ENCODE measurements at regions not wholly inside any gene's neighbourhood (a gene's known extent, or its start where the extent isn't known, plus 50 kb on each side); places are given as distances from the start of the nearest gene placed in this dataset.

DNA sequence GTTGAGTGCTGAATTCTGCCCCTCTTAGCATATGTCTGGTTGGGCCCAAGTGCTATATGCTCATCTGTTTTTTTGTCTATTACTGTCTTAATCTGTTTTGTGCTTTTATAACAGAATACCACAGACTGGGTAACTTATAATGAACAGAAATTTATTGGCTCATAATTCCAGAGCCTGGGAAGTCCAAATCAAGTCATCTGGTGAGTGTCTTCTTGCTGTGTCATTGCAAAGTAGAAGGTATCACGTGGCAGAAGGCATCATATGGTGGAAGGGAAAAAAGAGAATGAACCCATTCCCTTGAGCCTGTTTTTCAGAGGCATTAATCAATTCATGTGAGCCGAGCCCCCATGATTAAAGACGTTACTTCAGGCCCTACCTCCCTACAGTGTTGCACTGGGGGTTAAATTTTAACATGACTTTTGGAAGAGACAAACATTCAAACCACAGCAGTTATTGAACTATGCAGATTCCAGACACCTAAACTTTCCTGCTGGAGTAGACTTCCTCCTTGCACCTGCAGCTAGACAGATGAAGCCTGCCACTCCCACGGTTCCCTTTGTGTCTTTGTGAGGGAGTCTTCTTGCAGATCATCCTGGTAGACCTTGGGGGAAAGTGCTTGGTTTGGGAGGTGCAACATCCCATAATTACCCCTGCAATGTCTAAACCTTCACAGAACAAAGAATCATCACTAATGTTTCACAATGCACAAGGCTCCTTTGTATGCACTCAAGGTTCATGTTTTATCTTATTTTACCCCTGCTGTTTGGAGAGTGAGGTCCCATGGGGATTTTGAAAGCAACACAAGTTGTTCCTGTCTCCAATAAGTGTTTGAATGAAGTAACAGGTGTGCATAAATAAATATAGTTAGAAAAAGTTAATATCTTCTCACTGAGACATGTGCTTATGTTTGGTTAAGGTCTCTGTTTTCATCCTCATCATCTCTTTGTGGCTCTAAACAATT, 64.7 kb upstream of the XCR1 start:
- H3K4me1 Mint-ChIP-seq (ENCODE audit: low read depth), result peaks cover 22% of the 10 kb centered on the region
- H3K4me3 Mint-ChIP-seq (ENCODE audit: low read depth), result peak overlapping the region; percentile 14
- peaks cover 2% of the 10 kb centered on the region for H3K9me3 Mint-ChIP-seq (ENCODE audit: low read depth)
- TF ChIP-seq, protein P1, sequence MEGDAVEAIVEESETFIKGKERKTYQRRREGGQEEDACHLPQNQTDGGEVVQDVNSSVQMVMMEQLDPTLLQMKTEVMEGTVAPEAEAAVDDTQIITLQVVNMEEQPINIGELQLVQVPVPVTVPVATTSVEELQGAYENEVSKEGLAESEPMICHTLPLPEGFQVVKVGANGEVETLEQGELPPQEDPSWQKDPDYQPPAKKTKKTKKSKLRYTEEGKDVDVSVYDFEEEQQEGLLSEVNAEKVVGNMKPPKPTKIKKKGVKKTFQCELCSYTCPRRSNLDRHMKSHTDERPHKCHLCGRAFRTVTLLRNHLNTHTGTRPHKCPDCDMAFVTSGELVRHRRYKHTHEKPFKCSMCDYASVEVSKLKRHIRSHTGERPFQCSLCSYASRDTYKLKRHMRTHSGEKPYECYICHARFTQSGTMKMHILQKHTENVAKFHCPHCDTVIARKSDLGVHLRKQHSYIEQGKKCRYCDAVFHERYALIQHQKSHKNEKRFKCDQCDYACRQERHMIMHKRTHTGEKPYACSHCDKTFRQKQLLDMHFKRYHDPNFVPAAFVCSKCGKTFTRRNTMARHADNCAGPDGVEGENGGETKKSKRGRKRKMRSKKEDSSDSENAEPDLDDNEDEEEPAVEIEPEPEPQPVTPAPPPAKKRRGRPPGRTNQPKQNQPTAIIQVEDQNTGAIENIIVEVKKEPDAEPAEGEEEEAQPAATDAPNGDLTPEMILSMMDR (IDR thresholded peaks at IDR 0.05; ENCODE audit: unreplicated experiment), result no peak
- H3K36me3 Mint-ChIP-seq (ENCODE audit: insufficient read depth), result no peaks in the 10 kb centered on the region
- no peaks in the 10 kb centered on the region for H3K27me3 Mint-ChIP-seq
- peak overlapping the region; percentile 91 for H3K27ac Mint-ChIP-seq
- DNase-seq (ENCODE audit: low spot score, unreplicated experiment), result no peak

DNA sequence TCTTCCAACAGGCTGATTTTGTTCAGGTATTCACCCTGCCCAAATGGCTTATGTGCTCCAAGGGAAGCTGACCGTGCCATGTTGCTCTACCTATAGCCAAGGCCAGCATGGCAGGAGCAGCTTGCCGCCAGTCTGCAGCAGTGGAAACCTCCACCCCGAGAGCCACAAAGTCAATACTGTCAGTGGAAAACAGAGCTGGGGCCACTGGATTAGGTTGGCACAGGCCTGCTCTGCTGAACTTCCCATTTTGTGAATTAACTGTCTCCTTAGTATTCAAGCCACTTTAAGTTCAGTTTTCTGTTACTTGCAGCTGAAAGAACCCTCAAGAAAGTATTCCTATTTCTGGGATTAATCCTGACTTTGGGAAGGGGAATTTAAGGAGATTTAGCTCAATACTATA, 63.8 kb upstream of the XCR1 start:
- no peaks in the 10 kb centered on the region for H3K36me3 Mint-ChIP-seq (ENCODE audit: insufficient read depth)
- DNase-seq (ENCODE audit: low spot score, unreplicated experiment), result no peak
- no peak overlapping the region for H3K27ac Mint-ChIP-seq
- H3K27me3 Mint-ChIP-seq, result peaks cover 3% of the 10 kb centered on the region
- TF ChIP-seq, protein P1 (IDR thresholded peaks at IDR 0.05; ENCODE audit: unreplicated experiment), result no peak
- H3K4me3 Mint-ChIP-seq (ENCODE audit: low read depth), result no peak overlapping the region
- H3K4me1 Mint-ChIP-seq (ENCODE audit: low read depth), result peaks cover 22% of the 10 kb centered on the region
- peaks cover 2% of the 10 kb centered on the region for H3K9me3 Mint-ChIP-seq (ENCODE audit: low read depth)

DNA sequence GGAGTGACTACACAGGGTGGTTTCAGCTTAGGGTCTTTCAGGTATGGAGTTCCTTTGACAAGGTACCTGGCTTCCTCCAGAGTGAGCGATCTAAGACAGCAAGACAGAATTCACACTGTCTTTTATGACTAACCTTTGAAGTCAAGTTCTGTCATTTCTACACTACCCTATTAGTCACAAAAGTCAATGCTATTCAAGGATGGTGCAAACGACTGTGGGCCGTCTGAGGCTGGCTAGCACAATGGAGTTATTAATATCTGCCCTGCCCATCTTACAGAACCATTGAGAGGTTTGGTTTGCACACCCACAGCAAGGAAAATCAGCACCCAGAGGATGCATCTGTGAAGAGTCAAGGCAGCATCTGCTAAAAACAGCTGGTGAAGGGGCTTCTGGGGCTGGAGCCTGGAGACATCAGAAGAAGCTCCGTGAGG, 62.9 kb upstream of the XCR1 start:
- no peak overlapping the region for H3K27ac Mint-ChIP-seq
- peaks cover 2% of the 10 kb centered on the region for H3K9me3 Mint-ChIP-seq (ENCODE audit: low read depth)
- no peaks in the 10 kb centered on the region for H3K36me3 Mint-ChIP-seq (ENCODE audit: insufficient read depth)
- H3K27me3 Mint-ChIP-seq, result peaks cover 3% of the 10 kb centered on the region
- no peak overlapping the region for H3K4me3 Mint-ChIP-seq (ENCODE audit: low read depth)
- H3K4me1 Mint-ChIP-seq (ENCODE audit: low read depth), result peaks cover 22% of the 10 kb centered on the region
- no peak for DNase-seq (ENCODE audit: low spot score, unreplicated experiment)
- TF ChIP-seq, protein P1 (IDR thresholded peaks at IDR 0.05; ENCODE audit: unreplicated experiment), result no peak

DNA sequence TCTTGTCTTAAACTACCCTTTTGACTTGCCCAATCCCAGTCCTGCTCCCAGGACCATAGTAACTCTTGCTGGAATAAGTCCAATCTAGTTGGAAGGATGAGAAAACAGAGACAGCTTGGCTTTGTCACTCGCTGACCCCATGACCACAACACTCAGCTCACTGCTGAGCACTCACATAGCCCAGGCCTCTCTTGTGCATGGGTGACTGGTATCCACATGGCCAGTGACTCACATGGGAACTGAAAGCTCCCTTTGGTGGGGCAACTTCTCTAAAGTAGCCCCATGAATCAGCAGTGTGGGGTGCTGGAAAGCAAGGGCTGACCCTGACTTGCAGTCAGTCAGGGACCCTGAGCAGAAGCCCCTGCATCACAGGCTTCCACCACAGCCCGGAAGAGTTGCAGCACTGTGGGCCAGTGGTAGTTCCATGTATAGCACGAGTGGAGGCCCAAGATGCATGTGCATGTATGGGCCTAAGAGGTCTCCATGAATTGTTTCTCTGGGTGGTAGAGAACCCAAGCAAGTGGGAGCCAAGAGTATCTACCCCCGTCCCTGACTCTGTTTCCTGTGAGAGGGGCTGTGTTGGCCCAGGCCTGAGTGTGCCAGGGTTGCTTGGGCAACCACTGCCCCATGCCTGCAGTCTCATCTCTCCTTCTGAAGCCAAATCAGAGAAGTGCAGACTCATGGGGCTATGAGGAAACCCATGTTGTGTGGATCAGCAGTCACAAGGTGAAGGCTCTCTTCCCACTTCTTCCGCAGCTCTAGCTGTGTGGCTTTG, 62.1 kb upstream of the XCR1 start:
- peaks cover 3% of the 10 kb centered on the region for H3K27me3 Mint-ChIP-seq
- H3K27ac Mint-ChIP-seq, result no peak overlapping the region
- H3K9me3 Mint-ChIP-seq (ENCODE audit: low read depth), result peaks cover 2% of the 10 kb centered on the region
- no peaks in the 10 kb centered on the region for H3K36me3 Mint-ChIP-seq (ENCODE audit: insufficient read depth)
- H3K4me3 Mint-ChIP-seq (ENCODE audit: low read depth), result no peak overlapping the region
- DNase-seq (ENCODE audit: low spot score, unreplicated experiment), result no peak
- TF ChIP-seq, protein P1 (IDR thresholded peaks at IDR 0.05; ENCODE audit: unreplicated experiment), result no peak
- peaks cover 22% of the 10 kb centered on the region for H3K4me1 Mint-ChIP-seq (ENCODE audit: low read depth)

DNA sequence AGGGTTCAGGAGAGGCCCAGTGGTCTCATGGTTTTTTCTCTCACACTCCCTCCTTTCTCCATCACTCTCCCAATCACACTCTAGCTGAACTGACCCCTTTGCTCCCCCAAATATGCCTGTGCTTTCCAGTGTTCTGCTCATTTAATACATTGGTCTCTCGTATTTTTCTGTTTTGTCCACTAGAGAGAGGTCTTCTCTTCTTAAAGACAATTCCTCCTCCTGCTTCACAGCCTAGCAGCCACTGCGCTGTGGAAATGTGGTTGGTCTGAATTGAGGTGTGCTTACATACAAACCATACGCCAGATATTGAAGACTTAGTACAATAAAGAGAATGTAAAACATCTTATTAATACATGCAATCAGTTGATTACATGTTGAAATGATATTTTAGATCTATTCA, 60.6 kb upstream of the XCR1 start:
- Mint-ChIP-seq H3K4me1 (ENCODE audit: low read depth) (peaks cover 15% of the 10 kb centered on the region), H3K4me3 (ENCODE audit: low read depth) (no peak overlapping the region), H3K27ac (no peak overlapping the region), H3K27me3 (peaks cover 3% of the 10 kb centered on the region), H3K9me3 (ENCODE audit: low read depth) (no peaks in the 10 kb centered on the region), H3K36me3 (ENCODE audit: insufficient read depth) (no peaks in the 10 kb centered on the region)
- TF ChIP-seq, protein P1 (IDR thresholded peaks at IDR 0.05; ENCODE audit: unreplicated experiment), result no peak
- DNase-seq (ENCODE audit: low spot score, unreplicated experiment), result no peak

All from progenitor cell of endocrine pancreas (in vitro differentiated cells).